ENCODE measurements at regions not wholly inside any gene's neighbourhood (a gene's known extent, or its start where the extent isn't known, plus 50 kb on each side); places are given as distances from the start of the nearest gene placed in this dataset.
"Not testable (repeated sequence)": the region's sequence is repeated elsewhere in the genome, so short reads cannot be mapped to it uniquely, and the experiment has no call there.

GRCh38 chr20:53668992-53669391, 75.4 kb upstream of the ZNF217 start:
- DNase-seq (ENCODE audit: low read depth in 2 of 2) = no peak

- no peak for DNase-seq (ENCODE audit: low read depth in 2 of 2)
Measured at GRCh38 chr20:53666144-53666543, 72.5 kb upstream of the ZNF217 start.

GRCh38 chr20:53664121-53664520, 70.5 kb upstream of the ZNF217 start:
- no peak for DNase-seq (ENCODE audit: low read depth in 2 of 2)

GRCh38 chr20:53663521-53663920, 69.9 kb upstream of the ZNF217 start:
- DNase-seq (ENCODE audit: low read depth in 2 of 2) = not testable (repeated sequence)

GRCh38 chr20:53662595-53662994, 69.0 kb upstream of the ZNF217 start:
- no peak for DNase-seq (ENCODE audit: low read depth in 2 of 2)

- DNase-seq (ENCODE audit: low read depth in 2 of 2) = no peak
Measured at GRCh38 chr20:53660947-53661381, 67.3 kb upstream of the ZNF217 start.

GRCh38 chr20:53660078-53660909, 66.7 kb upstream of the ZNF217 start:
- peak; percentile 28 to 38 for DNase-seq (ENCODE audit: low read depth in 2 of 2)

GRCh38 chr20:53658973-53659372, 65.3 kb upstream of the ZNF217 start:
- no peak for DNase-seq (ENCODE audit: low read depth in 2 of 2)

- DNase-seq (ENCODE audit: low read depth in 2 of 2) = no peak
Measured at GRCh38 chr20:53658322-53658721, 64.7 kb upstream of the ZNF217 start.

- no peak for DNase-seq (ENCODE audit: low read depth in 2 of 2)
Measured at GRCh38 chr20:53657732-53658131, 64.1 kb upstream of the ZNF217 start.

- DNase-seq (ENCODE audit: low read depth in 2 of 2) = no peak
Measured at GRCh38 chr20:53657279-53657678, 63.6 kb upstream of the ZNF217 start.

- no peak for DNase-seq (ENCODE audit: low read depth in 2 of 2)
Measured at GRCh38 chr20:53656293-53657202, 62.9 kb upstream of the ZNF217 start.

- DNase-seq (ENCODE audit: low read depth in 2 of 2) = no peak
Measured at GRCh38 chr20:53655625-53656292, 62.1 kb upstream of the ZNF217 start.

- DNase-seq (ENCODE audit: low read depth in 2 of 2) = no peak
Measured at GRCh38 chr20:53654932-53655624, 61.4 kb upstream of the ZNF217 start.

- not testable (repeated sequence) for DNase-seq (ENCODE audit: low read depth in 2 of 2)
Measured at GRCh38 chr20:53654521-53654920, 60.9 kb upstream of the ZNF217 start.

- DNase-seq (ENCODE audit: low read depth in 2 of 2) = no peak
Measured at GRCh38 chr20:53652859-53653517, 59.3 kb upstream of the ZNF217 start.

- no peak for DNase-seq (ENCODE audit: low read depth in 2 of 2)
Measured at GRCh38 chr20:53652090-53652858, 58.6 kb upstream of the ZNF217 start.

- not testable (repeated sequence) for DNase-seq (ENCODE audit: low read depth in 2 of 2)
Measured at GRCh38 chr20:53649493-53649892, 55.9 kb upstream of the ZNF217 start.

- DNase-seq (ENCODE audit: low read depth in 2 of 2) = no peak
Measured at GRCh38 chr20:53647286-53647821, 53.7 kb upstream of the ZNF217 start.

GRCh38 chr20:53646550-53646949, 52.9 kb upstream of the ZNF217 start:
- DNase-seq (ENCODE audit: low read depth in 2 of 2) = no peak
